Effector memory CD8-positive, alpha-beta T cell (primary cell): ENCODE measurements at regions not wholly inside any gene's neighbourhood (a gene's known extent, or its start where the extent isn't known, plus 50 kb on each side); places are given as distances from the start of the nearest gene placed in this dataset.
"Not testable (repeated sequence)": the region's sequence is repeated elsewhere in the genome, so short reads cannot be mapped to it uniquely, and the experiment has no call there.

ENCODE experiments used
- ATAC-seq: fragments of 150-1000 bp; cut with Tn5 transposase; replicated peaks from 2 replicates; pipeline ENCODE4 v1.10.0; 2021; ENCODE audit warnings: mild to moderate bottlenecking, moderate library complexity
- DNase-seq, 3 experiments: peaks; one replicate each; pipeline ENCODE4 v3.0.0; 2021
- H3K27ac Mint-ChIP-seq, 2 donors: one replicate each; pipeline ENCODE4 v1.8.0; 2022; ENCODE audit warnings: mild to moderate bottlenecking in 2 of 2, mixed read lengths in 2 of 2, moderate library complexity in 2 of 2
- H3K27me3 Mint-ChIP-seq, 2 donors: one replicate each; pipeline ENCODE4 v1.8.0; 2022; ENCODE audit warnings: mixed read lengths in 2 of 2
- H3K36me3 Mint-ChIP-seq: one replicate; pipeline ENCODE4 v1.8.0; 2022; ENCODE audit warnings: mild to moderate bottlenecking, moderate library complexity, mixed read lengths; ENCODE audit not compliant: insufficient read depth
- H3K4me1 Mint-ChIP-seq, 2 donors: one replicate each; pipeline ENCODE4 v1.8.0; 2022; ENCODE audit warnings: low read depth in 2 of 2, mixed read lengths in 2 of 2
- H3K4me3 Mint-ChIP-seq, 2 donors: one replicate each; pipeline ENCODE4 v1.8.0; 2022; ENCODE audit warnings: mild to moderate bottlenecking in 2 of 2, mixed read lengths in 2 of 2, moderate library complexity in 2 of 2
- H3K9me3 Mint-ChIP-seq, 2 donors: one replicate each; pipeline ENCODE4 v1.8.0; 2022; ENCODE audit warnings: mixed read lengths in 2 of 2

GRCh38 chr6:167416676-167417430 is 92.0 kb downstream of the TTLL2 start:
- Mint-ChIP-seq H3K27me3 (peaks cover 16 to 40% of the 10 kb centered on the region in 2 donors), H3K27ac (no peak overlapping the region), H3K4me1 (no peaks in the 10 kb centered on the region), H3K36me3 (no peaks in the 10 kb centered on the region), H3K9me3 (no peaks in the 10 kb centered on the region), H3K4me3 (no peak overlapping the region)
- no peak for ATAC-seq
- no peak for DNase-seq

GRCh38 chr6:167420177-167420576 is 95.3 kb downstream of the TTLL2 start:
- Mint-ChIP-seq H3K27ac (no peak overlapping the region), H3K9me3 (no peaks in the 10 kb centered on the region), H3K36me3 (no peaks in the 10 kb centered on the region), H3K4me3 (no peak overlapping the region), H3K27me3 (peaks cover 16 to 37% of the 10 kb centered on the region in 2 donors), H3K4me1 (no peaks in the 10 kb centered on the region)
- DNase-seq (no peak), ATAC-seq (no peak)

- H3K27ac Mint-ChIP-seq: no peak overlapping the region
- DNase-seq: no peak
- no peaks in the 10 kb centered on the region for H3K4me1 Mint-ChIP-seq
- no peaks in the 10 kb centered on the region for H3K36me3 Mint-ChIP-seq
- H3K4me3 Mint-ChIP-seq: no peak overlapping the region
- H3K27me3 Mint-ChIP-seq: peaks cover 16 to 46% of the 10 kb centered on the region in 2 donors
- H3K9me3 Mint-ChIP-seq: no peaks in the 10 kb centered on the region
- ATAC-seq: no peak
Measured at GRCh38 chr6:167420858-167421766, 96.2 kb downstream of the TTLL2 start.

- H3K9me3 Mint-ChIP-seq, DNase-seq, H3K36me3 Mint-ChIP-seq, H3K27ac Mint-ChIP-seq, H3K4me1 Mint-ChIP-seq, H3K4me3 Mint-ChIP-seq, ATAC-seq: not testable (repeated sequence)
- H3K27me3 Mint-ChIP-seq: peaks cover 18 to 46% of the 10 kb centered on the region in 2 donors
Measured at GRCh38 chr6:167421944-167422343, 97.1 kb downstream of the TTLL2 start.

GRCh38 chr6:167422934-167423333 is 98.0 kb downstream of the TTLL2 start:
- Mint-ChIP-seq H3K27me3 (peaks cover 15 to 46% of the 10 kb centered on the region in 2 donors), H3K4me3 (no peak overlapping the region), H3K36me3 (no peaks in the 10 kb centered on the region), H3K27ac (no peak overlapping the region), H3K4me1 (no peaks in the 10 kb centered on the region), H3K9me3 (no peaks in the 10 kb centered on the region)
- ATAC-seq (no peak), DNase-seq (no peak)

- H3K4me1 Mint-ChIP-seq: no peaks in the 10 kb centered on the region
- H3K9me3 Mint-ChIP-seq: no peaks in the 10 kb centered on the region
- no peak for DNase-seq
Measured at GRCh38 chr6:167424060-167424673, 99.3 kb downstream of the TTLL2 start.

GRCh38 chr6:167424700-167425099 is 99.8 kb downstream of the TTLL2 start:
- Mint-ChIP-seq H3K27ac (no peak overlapping the region), H3K27me3 (peaks cover 24 to 58% of the 10 kb centered on the region in 2 donors), H3K4me1 (no peaks in the 10 kb centered on the region), H3K36me3 (no peaks in the 10 kb centered on the region), H3K9me3 (no peaks in the 10 kb centered on the region), H3K4me3 (no peak overlapping the region)
- ATAC-seq: no peak
- no peak for DNase-seq

More at GRCh38 chr6:167424060-167424673, 99.3 kb downstream of the TTLL2 start:
- H3K4me3 Mint-ChIP-seq: no peak overlapping the region
- peaks cover 20 to 53% of the 10 kb centered on the region in 2 donors for H3K27me3 Mint-ChIP-seq
- no peak for ATAC-seq
- H3K27ac Mint-ChIP-seq: no peak overlapping the region
- H3K36me3 Mint-ChIP-seq: no peaks in the 10 kb centered on the region

- no peak for DNase-seq
- Mint-ChIP-seq H3K27me3 (peaks cover 36 to 57% of the 10 kb centered on the region in 2 donors), H3K36me3 (no peaks in the 10 kb centered on the region), H3K27ac (no peak overlapping the region), H3K9me3 (no peaks in the 10 kb centered on the region), H3K4me1 (no peaks in the 10 kb centered on the region), H3K4me3 (no peak overlapping the region)
- no peak for ATAC-seq
Measured at GRCh38 chr6:167426084-167426483, 101.2 kb downstream of the TTLL2 start.

GRCh38 chr6:167426651-167427050 is 101.8 kb downstream of the TTLL2 start:
- DNase-seq (no peak), ATAC-seq (no peak)
- no peak overlapping the region for H3K4me3 Mint-ChIP-seq
- no peaks in the 10 kb centered on the region for H3K36me3 Mint-ChIP-seq
- H3K27me3 Mint-ChIP-seq: peaks cover 36 to 57% of the 10 kb centered on the region in 2 donors
- H3K27ac Mint-ChIP-seq: no peak overlapping the region
- no peaks in the 10 kb centered on the region for H3K9me3 Mint-ChIP-seq
- no peaks in the 10 kb centered on the region for H3K4me1 Mint-ChIP-seq

GRCh38 chr6:167428664-167429333 is 103.9 kb downstream of the TTLL2 start:
- H3K4me1 Mint-ChIP-seq: no peaks in the 10 kb centered on the region
- ATAC-seq: no peak
- DNase-seq: no peak
- no peak overlapping the region for H3K27ac Mint-ChIP-seq
- no peaks in the 10 kb centered on the region for H3K9me3 Mint-ChIP-seq
- no peaks in the 10 kb centered on the region for H3K36me3 Mint-ChIP-seq
- H3K27me3 Mint-ChIP-seq: peaks cover 36 to 57% of the 10 kb centered on the region in 2 donors
- H3K4me3 Mint-ChIP-seq: no peak overlapping the region

- Mint-ChIP-seq H3K27ac (no peak overlapping the region), H3K36me3 (no peaks in the 10 kb centered on the region), H3K4me3 (no peak overlapping the region), H3K4me1 (no peaks in the 10 kb centered on the region), H3K27me3 (peaks cover 36 to 57% of the 10 kb centered on the region in 2 donors), H3K9me3 (no peaks in the 10 kb centered on the region)
- ATAC-seq (no peak), DNase-seq (no peak)
Measured at GRCh38 chr6:167429353-167429752, 104.5 kb downstream of the TTLL2 start.

GRCh38 chr6:167435209-167435728 is 110.4 kb downstream of the TTLL2 start:
- DNase-seq: no peak
- no peak overlapping the region for H3K27ac Mint-ChIP-seq
- H3K9me3 Mint-ChIP-seq: no peaks in the 10 kb centered on the region
- H3K4me3 Mint-ChIP-seq: no peak overlapping the region
- H3K27me3 Mint-ChIP-seq: peaks cover 23 to 25% of the 10 kb centered on the region in 2 donors
- ATAC-seq: no peak
- no peaks in the 10 kb centered on the region for H3K4me1 Mint-ChIP-seq
- no peaks in the 10 kb centered on the region for H3K36me3 Mint-ChIP-seq
